ENCODE measurements at regions not wholly inside any gene's neighbourhood (a gene's known extent, or its start where the extent isn't known, plus 50 kb on each side); places are given as distances from the start of the nearest gene placed in this dataset.

GRCh38 chr2:173843526-173843925, 121.6 kb downstream of the SP3 start:
- no peak for TF ChIP-seq REST (IDR thresholded peaks at IDR 0.05)
- no peak for TF ChIP-seq CTCF (IDR thresholded peaks at IDR 0.05)
- TF ChIP-seq POLR2A (IDR thresholded peaks at IDR 0.05; ENCODE audit: low read length) = no peak
- no peak for TF ChIP-seq MAZ (IDR thresholded peaks at IDR 0.05; ENCODE audit: borderline replicate concordance, low read depth, low read length)
- no peak for TF ChIP-seq GATA3 (IDR thresholded peaks at IDR 0.05; ENCODE audit: borderline replicate concordance)
- TF ChIP-seq EP300 (IDR thresholded peaks at IDR 0.05) = no peak
- no peak for TF ChIP-seq RARB (CRISPR knock-in tag; IDR thresholded peaks at IDR 0.05)
- no peak for TF ChIP-seq MAX (IDR thresholded peaks at IDR 0.05)
- TF ChIP-seq ZC3H11A (IDR thresholded peaks at IDR 0.05) = no peak

All from A549 (cell line).